HEK293 (cell line): ENCODE measurements at regions not wholly inside any gene's neighbourhood (a gene's known extent, or its start where the extent isn't known, plus 50 kb on each side); places are given as distances from the start of the nearest gene placed in this dataset.

Source experiments
- CTCF ChIA-PET: fragments of 350-600 bp; formaldehyde crosslinking; extraction: SDS; loops from one replicate; lab custom pipeline; 2021; ENCODE audit warnings: antibody characterized with exemption; lab: Yijun Ruan, JAX
- POLR2A ChIA-PET: fragments of 300-600 bp; formaldehyde crosslinking; extraction: SDS; loops from one replicate; lab custom pipeline; 2020; ENCODE audit warnings: antibody characterized with exemption, inconsistent platforms; lab: Yijun Ruan, JAX
- H3K27ac ChIP-seq: fragments of 200-500 bp; sonication (Bioruptor generic); 2 replicates; pipeline ENCODE4 v1.5.1; 2014; ENCODE audit warnings: low read depth, low read length, control low read depth, inconsistent platforms; ENCODE audit errors: extremely low read depth
- H3K36me3 ChIP-seq, 2 experiments: fragments of 200-500 bp in 1 of 2; sonication (Bioruptor generic) in 1 of 2; 1 replicate in 1 of 2; 2 replicates in 1 of 2; pipeline ENCODE4 v1.5.1; 2014 to 2017; ENCODE audit warnings: inconsistent platforms in 2 of 2, low read length in 2 of 2; ENCODE audit not compliant: control insufficient read depth in 2 of 2, insufficient read depth in 1 of 2
- H3K4me1 ChIP-seq: fragments of 200-500 bp; sonication (Bioruptor generic); 2 replicates; pipeline ENCODE4 v1.5.1; 2014; ENCODE audit warnings: mild to moderate bottlenecking, low read length, inconsistent platforms; ENCODE audit not compliant: control insufficient read depth, insufficient read depth
- H3K4me3 ChIP-seq: 2 replicates; pipeline ENCODE4 v1.5.1; 2011; ENCODE audit warnings: low read depth, mild to moderate bottlenecking, control low read depth, low read length, moderate library complexity
- H3K9me3 ChIP-seq: fragments of 200-500 bp; sonication (Bioruptor generic); 2 replicates; pipeline ENCODE4 v1.5.1; 2014; ENCODE audit warnings: low read depth, low read length, inconsistent platforms; ENCODE audit not compliant: control insufficient read depth, insufficient read depth
- GLIS2 ChIP-seq: fragments of 450-650 bp; formaldehyde crosslinking; IDR thresholded peaks from 2 replicates; pipeline ENCODE4 v1.5.1; 2016; ENCODE audit warnings: missing biosample characterization, missing genetic modification characterization
- HOXA7 ChIP-seq: sonication (generic); formaldehyde crosslinking; IDR thresholded peaks from 2 replicates; pipeline ENCODE4 v1.8.1; 2022; ENCODE audit warnings: missing genetic modification reagents, borderline replicate concordance
- KLF7 ChIP-seq: fragments of 450-650 bp; formaldehyde crosslinking; IDR thresholded peaks from 2 replicates; pipeline ENCODE4 v1.5.1; 2016; ENCODE audit warnings: missing biosample characterization, missing genetic modification characterization, borderline replicate concordance
- OSR2 ChIP-seq: fragments of 450-650 bp; formaldehyde crosslinking; IDR thresholded peaks from 2 replicates; pipeline ENCODE4 v1.5.1; 2016; ENCODE audit warnings: missing biosample characterization, missing genetic modification characterization
- SP3 ChIP-seq: fragments of 450-650 bp; formaldehyde crosslinking; IDR thresholded peaks from 2 replicates; pipeline ENCODE4 v1.5.1; 2016; ENCODE audit warnings: missing biosample characterization, missing genetic modification characterization
- YY1 ChIP-seq: fragments of 450-650 bp; formaldehyde crosslinking; IDR thresholded peaks from 2 replicates; pipeline ENCODE4 v1.5.1; 2018; ENCODE audit warnings: missing biosample characterization, missing genetic modification characterization
- ZFHX2 ChIP-seq: fragments of 450-650 bp; formaldehyde crosslinking; conservative IDR thresholded peaks from 2 replicates; pipeline ENCODE4 v1.5.1; 2016; ENCODE audit warnings: missing biosample characterization, missing genetic modification characterization
- ZFP69B ChIP-seq: fragments of 450-650 bp; formaldehyde crosslinking; IDR thresholded peaks from 2 replicates; pipeline ENCODE4 v1.5.1; 2016; ENCODE audit warnings: missing biosample characterization, missing genetic modification characterization
- ZNF121 ChIP-seq: fragments of 450-650 bp; formaldehyde crosslinking; IDR thresholded peaks from 2 replicates; pipeline ENCODE4 v1.5.1; 2016; ENCODE audit warnings: missing biosample characterization, missing genetic modification characterization
- ZNF175 ChIP-seq: fragments of 450-650 bp; formaldehyde crosslinking; IDR thresholded peaks from 2 replicates; pipeline ENCODE4 v1.5.1; 2016; ENCODE audit warnings: missing biosample characterization, missing genetic modification characterization
- ZNF202 ChIP-seq: fragments of 450-650 bp; formaldehyde crosslinking; IDR thresholded peaks from 2 replicates; pipeline ENCODE4 v1.5.1; 2016; ENCODE audit warnings: missing biosample characterization, missing genetic modification characterization, borderline replicate concordance
- ZNF239 ChIP-seq: fragments of 450-650 bp; formaldehyde crosslinking; IDR thresholded peaks from 2 replicates; pipeline ENCODE4 v1.5.1; 2016; ENCODE audit warnings: missing biosample characterization, missing genetic modification characterization
- ZNF426 ChIP-seq: fragments of 450-650 bp; formaldehyde crosslinking; IDR thresholded peaks from 2 replicates; pipeline ENCODE4 v1.5.1; 2017; ENCODE audit warnings: missing biosample characterization, missing genetic modification characterization, mild to moderate bottlenecking, inconsistent platforms, moderate library complexity
- ZNF433 ChIP-seq: fragments of 450-650 bp; formaldehyde crosslinking; IDR thresholded peaks from 2 replicates; pipeline ENCODE4 v1.5.1; 2016; ENCODE audit warnings: missing biosample characterization, missing genetic modification characterization, low read depth
- ZNF529 ChIP-seq: fragments of 450-650 bp; formaldehyde crosslinking; IDR thresholded peaks from 2 replicates; pipeline ENCODE4 v1.5.1; 2017; ENCODE audit warnings: missing genetic modification characterization, missing biosample characterization; ENCODE audit not compliant: insufficient replicate concordance
- ZNF654 ChIP-seq: fragments of 450-650 bp; formaldehyde crosslinking; IDR thresholded peaks from 2 replicates; pipeline ENCODE4 v1.5.1; 2016; ENCODE audit warnings: low read depth, missing biosample characterization, missing genetic modification characterization
- ZNF76 ChIP-seq: fragments of 450-650 bp; formaldehyde crosslinking; IDR thresholded peaks from 2 replicates; pipeline ENCODE4; 2016; ENCODE audit warnings: low read depth, missing biosample characterization, missing genetic modification characterization, borderline replicate concordance
- TF ChIP-seq, protein P1 (sequence below): sonication (generic); formaldehyde crosslinking; IDR thresholded peaks from 2 replicates; pipeline ENCODE4 v1.8.1; 2022; ENCODE audit warnings: mild to moderate bottlenecking, moderate library complexity, missing genetic modification reagents
- TF ChIP-seq, protein P2 (sequence below): fragments of 450-650 bp; formaldehyde crosslinking; IDR thresholded peaks from 2 replicates; pipeline ENCODE4 v1.5.1; 2016; ENCODE audit warnings: missing biosample characterization, missing genetic modification characterization
- TF ChIP-seq, protein P3 (sequence below): fragments of 450-650 bp; IDR thresholded peaks from 2 replicates; pipeline ENCODE4 v1.5.1; 2018; ENCODE audit warnings: missing biosample characterization, mild to moderate bottlenecking, missing genetic modification characterization

DNA sequence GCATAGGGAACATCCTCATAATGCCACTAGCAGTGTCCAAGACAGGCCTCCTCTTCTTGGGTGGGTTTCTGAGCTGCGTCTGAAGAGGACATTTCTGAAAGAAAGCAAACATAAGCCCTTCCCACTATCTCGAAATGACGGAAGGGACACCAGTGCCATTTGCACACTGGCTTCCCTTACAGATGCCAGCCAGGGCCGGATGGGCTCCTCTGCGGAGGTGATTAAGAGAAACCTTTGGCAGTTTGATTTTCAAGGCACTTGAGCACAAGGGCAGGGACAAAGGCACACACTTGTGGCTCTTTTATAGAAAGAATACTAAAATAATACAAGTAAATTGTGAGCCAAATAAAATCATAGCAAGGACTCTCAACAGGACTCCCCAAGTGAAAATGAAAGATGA lies 106.6 kb upstream of the CELF2 start (continued):
- TF ChIP-seq ZNF121: no peak

DNA sequence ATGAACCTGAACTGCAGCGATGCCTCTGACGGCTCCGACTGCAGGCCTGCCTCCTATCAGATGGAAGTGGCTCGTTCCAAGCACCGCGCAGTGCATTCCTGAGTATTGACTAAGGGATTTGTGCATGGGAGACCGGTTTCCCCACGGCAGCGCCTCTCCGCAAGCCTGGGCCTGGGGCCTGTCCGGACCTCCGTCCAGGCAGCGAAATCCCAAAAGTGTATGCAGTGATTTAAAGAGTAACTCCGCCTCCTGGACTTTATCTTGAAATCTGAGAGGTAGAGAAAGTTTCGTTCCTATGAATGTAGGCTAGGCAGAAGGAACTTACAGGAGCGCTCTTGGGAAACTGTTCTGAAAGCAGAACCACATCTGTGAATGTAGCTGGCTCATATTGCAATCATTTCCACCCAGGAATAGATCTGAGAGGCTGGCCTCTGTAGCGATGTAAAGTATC lies 106.2 kb upstream of the CELF2 start:
- no peaks in the 10 kb centered on the region for H3K36me3 ChIP-seq
- CTCF ChIA-PET: no interaction called here
- no peak overlapping the region for H3K27ac ChIP-seq
- TF ChIP-seq ZNF175 (tag by site-specific recombination) (no peak), ZNF529 (tag by site-specific recombination) (no peak), ZFHX2 (no peak), ZFP69B (tag by site-specific recombination) (no peak), HOXA7 (CRISPR knock-in tag) (no peak), ZNF426 (tag by site-specific recombination) (no peak)
- TF ChIP-seq, protein P1, sequence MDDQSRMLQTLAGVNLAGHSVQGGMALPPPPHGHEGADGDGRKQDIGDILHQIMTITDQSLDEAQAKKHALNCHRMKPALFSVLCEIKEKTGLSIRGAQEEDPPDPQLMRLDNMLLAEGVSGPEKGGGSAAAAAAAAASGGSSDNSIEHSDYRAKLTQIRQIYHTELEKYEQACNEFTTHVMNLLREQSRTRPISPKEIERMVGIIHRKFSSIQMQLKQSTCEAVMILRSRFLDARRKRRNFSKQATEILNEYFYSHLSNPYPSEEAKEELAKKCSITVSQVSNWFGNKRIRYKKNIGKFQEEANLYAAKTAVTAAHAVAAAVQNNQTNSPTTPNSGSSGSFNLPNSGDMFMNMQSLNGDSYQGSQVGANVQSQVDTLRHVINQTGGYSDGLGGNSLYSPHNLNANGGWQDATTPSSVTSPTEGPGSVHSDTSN (CRISPR knock-in tag): 0 out of 2 replicates have a peak, but pooled peaks have one; percentile 59
- TF ChIP-seq, all 188 proteins: peak for 1
- Histone ChIP-seq H3K4me1 (no peaks in the 10 kb centered on the region), H3K9me3 (no peaks in the 10 kb centered on the region), H3K4me3 (no peak overlapping the region)
- POLR2A ChIA-PET: no interaction called here

DNA sequence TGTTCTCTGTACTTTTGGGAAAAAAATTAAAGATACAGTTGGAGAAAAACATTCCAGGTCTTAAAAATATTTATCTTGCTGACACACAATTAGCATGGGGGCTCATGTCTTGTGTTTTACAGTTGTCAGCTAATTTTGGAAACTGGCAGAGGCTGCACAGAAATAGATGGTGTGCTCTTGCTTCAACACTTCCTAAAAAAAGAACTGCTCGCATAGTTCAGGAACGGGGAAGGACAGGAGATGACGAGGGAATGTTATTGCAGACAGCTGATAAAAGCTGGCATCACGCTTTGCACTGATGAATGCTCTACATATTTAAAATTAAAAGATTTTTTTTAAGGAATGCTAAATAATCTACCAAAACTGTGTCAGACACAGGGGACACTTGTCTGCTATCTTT lies 103.5 kb upstream of the CELF2 start:
- TF ChIP-seq ZNF426 (tag by site-specific recombination) (no peak), YY1 (tag by site-specific recombination) (no peak)
- CTCF ChIA-PET: interaction anchor here (0.6 kb wide), 1 partner anchor 108 kb away, joined by 3 read pairs; no protein-coding TSS in a partner anchor
- POLR2A ChIA-PET: no interaction called here

DNA sequence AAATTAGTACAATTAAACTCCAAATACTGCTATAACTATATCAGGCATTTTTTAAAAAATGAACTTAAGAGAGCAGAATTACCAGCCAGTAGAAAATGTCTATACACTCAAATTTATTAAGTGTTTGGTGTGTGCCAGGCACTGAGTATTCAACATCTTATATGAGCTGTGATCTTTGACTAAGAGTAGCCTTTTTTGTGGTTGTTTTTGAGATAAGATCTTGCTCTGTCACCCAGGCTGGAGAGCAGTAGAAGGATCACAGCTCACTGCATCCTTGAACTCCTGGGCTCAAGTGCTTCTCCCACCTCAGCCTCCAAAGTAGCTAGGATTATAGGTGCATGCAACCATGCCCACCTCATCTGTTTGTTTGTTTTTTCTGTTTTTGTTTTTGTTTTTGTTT lies 102.5 kb upstream of the CELF2 start:
- TF ChIP-seq ZNF433 (tag by site-specific recombination) (no peak), OSR2 (tag by site-specific recombination) (0 out of 2 replicates have a peak, but pooled peaks have one; percentile 31)
- CTCF ChIA-PET: no interaction called here
- no peaks in the 10 kb centered on the region for H3K4me1 ChIP-seq
- no peak overlapping the region for H3K4me3 ChIP-seq
- H3K36me3 ChIP-seq: no peaks in the 10 kb centered on the region
- no peaks in the 10 kb centered on the region for H3K9me3 ChIP-seq
- POLR2A ChIA-PET: interaction anchor here (0.5 kb wide), 1 partner anchor 564 kb away, joined by 6 read pairs; no protein-coding TSS in a partner anchor
- no peak overlapping the region for H3K27ac ChIP-seq

More for the DNA sequence above, 103.5 kb upstream of the CELF2 start:
- no peaks in the 10 kb centered on the region for H3K4me1 ChIP-seq
- no peaks in the 10 kb centered on the region for H3K36me3 ChIP-seq
- H3K27ac ChIP-seq: no peak overlapping the region
- H3K9me3 ChIP-seq: no peaks in the 10 kb centered on the region
- no peak overlapping the region for H3K4me3 ChIP-seq

DNA sequence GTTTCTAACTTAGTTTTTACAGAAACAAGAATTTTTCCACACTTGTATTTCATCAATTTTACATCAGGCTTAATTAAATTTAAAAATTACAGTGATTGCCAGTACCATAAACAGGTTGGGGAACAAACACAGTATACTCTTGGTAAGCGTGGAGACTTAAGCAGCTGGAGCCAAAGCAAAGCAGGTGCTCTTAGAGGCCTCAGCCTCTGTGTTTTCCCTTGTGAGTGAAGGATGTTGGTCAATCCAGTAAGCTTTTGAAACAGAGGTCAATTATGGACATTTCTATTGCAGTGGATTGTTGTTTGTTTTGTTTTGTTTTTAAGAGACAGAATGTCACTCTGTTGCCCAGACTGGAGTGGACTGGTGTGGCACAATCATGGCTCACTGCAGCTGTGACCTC lies 100.6 kb upstream of the CELF2 start:
- Histone ChIP-seq H3K4me3 (no peak overlapping the region), H3K4me1 (no peaks in the 10 kb centered on the region), H3K9me3 (no peaks in the 10 kb centered on the region), H3K27ac (no peak overlapping the region), H3K36me3 (no peaks in the 10 kb centered on the region)
- POLR2A ChIA-PET: no interaction called here
- CTCF ChIA-PET: no interaction called here
- TF ChIP-seq, protein P2, sequence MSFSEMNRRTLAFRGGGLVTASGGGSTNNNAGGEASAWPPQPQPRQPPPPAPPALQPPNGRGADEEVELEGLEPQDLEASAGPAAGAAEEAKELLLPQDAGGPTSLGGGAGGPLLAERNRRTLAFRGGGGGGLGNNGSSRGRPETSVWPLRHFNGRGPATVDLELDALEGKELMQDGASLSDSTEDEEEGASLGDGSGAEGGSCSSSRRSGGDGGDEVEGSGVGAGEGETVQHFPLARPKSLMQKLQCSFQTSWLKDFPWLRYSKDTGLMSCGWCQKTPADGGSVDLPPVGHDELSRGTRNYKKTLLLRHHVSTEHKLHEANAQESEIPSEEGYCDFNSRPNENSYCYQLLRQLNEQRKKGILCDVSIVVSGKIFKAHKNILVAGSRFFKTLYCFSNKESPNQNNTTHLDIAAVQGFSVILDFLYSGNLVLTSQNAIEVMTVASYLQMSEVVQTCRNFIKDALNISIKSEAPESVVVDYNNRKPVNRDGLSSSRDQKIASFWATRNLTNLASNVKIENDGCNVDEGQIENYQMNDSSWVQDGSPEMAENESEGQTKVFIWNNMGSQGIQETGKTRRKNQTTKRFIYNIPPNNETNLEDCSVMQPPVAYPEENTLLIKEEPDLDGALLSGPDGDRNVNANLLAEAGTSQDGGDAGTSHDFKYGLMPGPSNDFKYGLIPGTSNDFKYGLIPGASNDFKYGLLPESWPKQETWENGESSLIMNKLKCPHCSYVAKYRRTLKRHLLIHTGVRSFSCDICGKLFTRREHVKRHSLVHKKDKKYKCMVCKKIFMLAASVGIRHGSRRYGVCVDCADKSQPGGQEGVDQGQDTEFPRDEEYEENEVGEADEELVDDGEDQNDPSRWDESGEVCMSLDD: no peak
- TF ChIP-seq SP3 (tag by site-specific recombination): no peak
- no peak for TF ChIP-seq ZNF426 (tag by site-specific recombination)
- no peak for TF ChIP-seq ZNF654 (tag by site-specific recombination)
- no peak for TF ChIP-seq ZNF76 (tag by site-specific recombination)
- no peak for TF ChIP-seq KLF7 (tag by site-specific recombination)
- no peak for TF ChIP-seq GLIS2
- TF ChIP-seq, protein P3, sequence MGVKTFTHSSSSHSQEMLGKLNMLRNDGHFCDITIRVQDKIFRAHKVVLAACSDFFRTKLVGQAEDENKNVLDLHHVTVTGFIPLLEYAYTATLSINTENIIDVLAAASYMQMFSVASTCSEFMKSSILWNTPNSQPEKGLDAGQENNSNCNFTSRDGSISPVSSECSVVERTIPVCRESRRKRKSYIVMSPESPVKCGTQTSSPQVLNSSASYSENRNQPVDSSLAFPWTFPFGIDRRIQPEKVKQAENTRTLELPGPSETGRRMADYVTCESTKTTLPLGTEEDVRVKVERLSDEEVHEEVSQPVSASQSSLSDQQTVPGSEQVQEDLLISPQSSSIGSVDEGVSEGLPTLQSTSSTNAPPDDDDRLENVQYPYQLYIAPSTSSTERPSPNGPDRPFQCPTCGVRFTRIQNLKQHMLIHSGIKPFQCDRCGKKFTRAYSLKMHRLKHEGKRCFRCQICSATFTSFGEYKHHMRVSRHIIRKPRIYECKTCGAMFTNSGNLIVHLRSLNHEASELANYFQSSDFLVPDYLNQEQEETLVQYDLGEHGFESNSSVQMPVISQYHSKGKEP (tag by site-specific recombination): no peak
- no peak for TF ChIP-seq ZNF239 (tag by site-specific recombination)
- TF ChIP-seq ZNF202: no peak
